GM18505 (cell line): ENCODE measurements at regions not wholly inside any gene's neighbourhood (a gene's known extent, or its start where the extent isn't known, plus 50 kb on each side); places are given as distances from the start of the nearest gene placed in this dataset.

Source experiments
- ATAC-seq: cut with Tn5 transposase; IDR thresholded peaks from one replicate; pipeline ENCODE4 v1.9.1; 2021; ENCODE audit not compliant: unreplicated experiment
- POLR2A ChIP-seq: IDR thresholded peaks from 4 replicates; pipeline ENCODE4 v1.6.1; 2011; ENCODE audit warnings: borderline replicate concordance; ENCODE audit not compliant: insufficient read depth, insufficient read length; ENCODE audit errors: extremely low read depth

DNA sequence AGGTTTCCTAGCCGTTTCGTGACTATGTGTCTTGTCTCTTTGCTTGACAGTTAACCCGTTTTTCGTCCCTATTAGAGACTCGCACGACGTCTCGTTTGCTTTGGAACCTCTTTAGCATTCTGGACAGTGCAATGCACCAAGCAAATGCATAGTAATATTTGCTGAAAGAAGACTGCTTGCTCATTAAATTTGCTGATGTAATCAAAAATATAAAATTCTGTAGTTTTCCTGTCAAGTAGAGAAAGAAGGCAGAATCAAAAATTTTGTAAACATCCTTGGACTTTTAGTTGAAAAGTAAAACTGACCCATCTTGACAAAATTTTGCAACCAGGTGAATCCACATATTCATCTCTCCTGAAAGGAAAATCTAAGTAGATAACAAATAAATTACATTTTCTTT lies 106.9 kb upstream of the RAPGEF2 start:
- no peak for TF ChIP-seq POLR2A
- no peak for ATAC-seq

DNA sequence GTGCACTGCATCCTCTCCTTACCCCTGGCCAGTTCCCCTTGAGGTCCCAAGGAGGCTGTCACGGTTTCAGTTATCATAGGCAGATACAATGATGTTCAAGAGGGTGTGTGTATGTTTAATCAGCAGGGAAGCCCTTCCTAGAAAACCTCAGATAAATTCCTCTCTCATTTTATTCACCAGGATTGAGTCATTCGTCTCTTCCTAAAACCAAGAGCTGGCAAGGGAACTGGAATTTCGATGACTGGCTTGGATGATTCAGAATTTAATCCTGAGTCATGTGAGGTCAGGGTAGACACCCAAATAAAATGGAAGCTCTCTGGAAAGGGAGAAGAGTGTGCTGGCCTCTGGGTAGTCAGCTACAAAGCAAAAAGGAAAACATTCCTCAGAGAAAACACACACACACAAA lies 106.2 kb upstream of the RAPGEF2 start:
- ATAC-seq = no peak
- TF ChIP-seq POLR2A = no peak

- TF ChIP-seq POLR2A = no peak
- ATAC-seq = no peak
These were observed 105.1 kb upstream of the RAPGEF2 start for GRCh38 chr4:158997660-158998349.

DNA sequence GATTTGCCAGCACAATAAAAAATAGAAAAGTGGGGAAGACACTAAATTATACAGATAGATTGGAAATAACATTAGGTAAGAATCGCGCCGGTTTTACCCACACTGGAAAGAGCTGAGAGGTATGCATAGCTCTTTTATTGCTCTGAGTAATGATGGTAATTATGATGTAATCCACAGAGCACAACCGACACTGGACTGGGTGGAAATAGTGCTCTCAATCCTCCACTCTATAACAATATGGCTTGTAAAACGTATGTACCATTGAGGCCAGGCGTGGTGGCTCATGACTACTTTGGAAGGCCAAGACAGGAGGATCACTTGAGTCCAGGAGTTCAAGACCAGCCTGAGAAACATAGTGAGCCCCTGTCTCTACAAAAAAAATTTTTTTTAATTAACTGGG lies 104.3 kb upstream of the RAPGEF2 start:
- no peak for ATAC-seq
- no peak for TF ChIP-seq POLR2A

DNA sequence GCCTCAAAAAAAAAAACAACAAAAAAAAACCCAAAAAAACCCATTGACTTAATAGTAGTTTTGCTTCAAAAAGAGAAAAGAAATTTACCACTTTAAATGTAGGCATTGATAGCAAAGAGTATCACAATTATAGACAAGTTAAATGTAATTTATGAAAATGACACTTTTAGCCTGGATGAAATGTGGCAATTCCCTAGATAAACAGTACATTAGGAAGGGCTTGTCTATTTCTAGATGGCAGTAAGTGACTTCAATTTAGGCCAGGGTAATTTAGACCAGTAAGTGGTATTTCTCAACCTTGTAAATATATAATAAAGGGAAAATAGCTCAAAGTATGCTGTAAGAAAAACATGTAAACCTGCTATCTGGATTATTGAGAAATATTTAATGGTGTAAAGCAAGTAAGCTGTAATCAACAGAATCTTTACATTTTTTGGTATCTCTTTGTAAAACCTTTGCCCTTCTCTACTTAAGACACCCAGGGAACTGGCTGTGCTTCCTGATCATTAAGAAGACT lies 103.7 kb upstream of the RAPGEF2 start:
- no peak for TF ChIP-seq POLR2A
- ATAC-seq = no peak

DNA sequence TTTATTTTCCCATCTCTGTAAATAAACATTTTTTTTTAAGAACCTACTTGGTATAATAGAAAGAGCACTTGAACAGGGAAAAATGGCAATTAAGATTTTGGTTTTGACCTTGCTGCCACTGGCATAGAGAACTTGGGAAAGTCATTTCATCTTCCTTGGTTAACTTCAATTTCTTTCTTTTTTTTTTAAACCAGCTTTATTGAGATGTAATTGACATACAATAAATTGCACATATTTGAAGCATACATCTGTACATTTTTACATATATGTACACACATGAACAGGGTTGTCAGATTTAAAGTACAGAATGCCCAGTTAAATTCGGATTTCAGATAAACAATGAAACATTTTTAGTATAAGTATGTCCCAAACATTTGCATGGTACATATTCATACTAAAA lies 103.0 kb upstream of the RAPGEF2 start:
- no peak for TF ChIP-seq POLR2A
- no peak for ATAC-seq

DNA sequence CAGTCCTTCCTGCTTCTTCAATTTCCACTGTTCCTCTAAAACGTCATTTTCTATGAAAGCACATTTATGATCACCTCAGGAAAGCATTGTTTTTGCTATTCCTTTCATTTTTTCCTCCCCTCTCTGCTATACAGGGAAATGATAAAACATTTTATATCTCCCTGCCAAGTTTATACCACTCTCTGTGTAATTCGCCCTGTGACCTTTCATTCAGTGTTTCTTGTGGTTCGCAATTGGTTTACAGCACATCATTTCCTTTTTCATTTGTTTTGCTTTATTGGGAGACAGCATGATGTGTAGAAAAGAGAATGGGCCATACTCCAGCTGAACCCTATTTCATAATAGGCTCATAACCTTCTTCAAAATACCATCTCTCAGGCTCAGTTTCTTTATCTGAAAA lies 99.9 kb upstream of the RAPGEF2 start:
- TF ChIP-seq POLR2A = no peak
- ATAC-seq = no peak

DNA sequence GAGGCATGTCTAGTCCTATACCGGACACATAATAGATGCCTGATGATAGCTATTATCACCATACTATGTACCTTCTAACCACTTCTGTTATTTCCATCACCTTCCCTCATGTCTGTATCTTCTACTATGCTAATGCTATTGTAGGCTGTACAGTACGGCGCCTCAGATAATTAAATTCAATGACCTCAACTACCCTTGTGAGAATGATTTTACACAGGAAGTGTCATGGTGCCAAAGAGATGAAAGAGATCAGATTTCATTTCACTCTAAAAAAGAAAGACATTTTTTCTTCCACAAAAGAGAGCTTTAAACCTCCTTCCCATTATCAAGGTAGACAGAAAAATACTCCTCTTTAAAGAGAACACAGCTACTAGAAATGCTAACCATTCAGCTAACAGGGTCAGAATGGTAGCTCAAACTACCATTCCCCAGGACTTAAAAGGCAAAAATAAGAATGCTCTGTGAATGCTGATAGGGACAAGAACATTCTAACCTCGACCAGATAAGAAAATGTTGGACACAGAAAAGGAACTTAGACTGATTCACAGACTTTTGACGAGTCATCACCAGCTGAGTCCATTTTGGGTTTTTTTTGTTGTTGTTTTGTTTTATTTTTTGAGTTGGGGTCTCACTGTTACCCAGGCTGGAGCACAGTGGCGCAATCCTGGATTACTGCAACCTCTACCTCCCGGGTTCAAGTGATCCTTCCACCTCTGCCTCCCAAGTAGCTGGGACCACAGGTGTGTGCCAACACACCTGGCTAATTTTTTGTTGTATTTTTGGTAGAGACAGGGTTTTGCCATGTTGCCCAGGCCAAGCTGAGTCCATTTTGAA lies 99.2 kb upstream of the RAPGEF2 start:
- ATAC-seq = no peak
- TF ChIP-seq POLR2A = no peak

DNA sequence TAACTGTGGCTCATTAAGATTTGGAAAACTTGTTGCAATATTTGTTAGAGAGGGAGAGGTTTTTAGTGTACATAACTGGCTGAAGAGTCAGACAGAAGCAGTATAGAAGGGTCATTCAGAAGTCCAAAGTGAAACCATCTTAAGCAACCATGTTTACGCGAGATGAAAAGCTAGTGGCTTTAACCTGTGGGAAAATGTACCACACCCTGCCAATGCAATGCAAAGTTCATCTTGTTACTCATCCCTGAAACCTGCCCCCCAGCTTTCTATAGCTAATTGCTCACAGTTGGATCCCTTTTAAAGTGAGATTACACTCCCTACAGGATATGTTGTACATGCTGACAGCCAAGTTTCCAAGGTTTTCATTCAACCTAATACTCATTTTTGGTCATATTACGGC lies 96.7 kb upstream of the RAPGEF2 start:
- TF ChIP-seq POLR2A = no peak
- no peak for ATAC-seq

DNA sequence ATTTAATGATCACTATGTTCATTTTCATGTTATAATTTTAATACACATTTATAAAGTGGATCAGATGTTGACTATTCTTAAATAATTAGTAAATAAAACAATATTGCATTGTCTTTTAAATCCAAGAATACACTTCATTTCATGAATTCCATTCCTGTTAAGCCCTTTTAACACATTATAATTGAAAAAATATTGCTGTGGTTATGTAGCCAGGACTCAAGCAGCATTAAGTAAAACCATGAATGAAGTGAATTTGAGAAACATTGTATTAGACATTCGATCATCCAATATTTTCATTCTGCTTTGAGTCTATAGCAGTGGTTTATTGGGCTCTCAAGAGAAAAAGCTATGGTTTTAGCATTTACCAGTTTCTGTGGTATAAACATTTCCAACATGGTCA lies 94.2 kb upstream of the RAPGEF2 start:
- ATAC-seq = no peak
- TF ChIP-seq POLR2A = no peak

GRCh38 chr4:159009521-159009920 lies 93.4 kb upstream of the RAPGEF2 start:
- no peak for TF ChIP-seq POLR2A
- no peak for ATAC-seq

DNA sequence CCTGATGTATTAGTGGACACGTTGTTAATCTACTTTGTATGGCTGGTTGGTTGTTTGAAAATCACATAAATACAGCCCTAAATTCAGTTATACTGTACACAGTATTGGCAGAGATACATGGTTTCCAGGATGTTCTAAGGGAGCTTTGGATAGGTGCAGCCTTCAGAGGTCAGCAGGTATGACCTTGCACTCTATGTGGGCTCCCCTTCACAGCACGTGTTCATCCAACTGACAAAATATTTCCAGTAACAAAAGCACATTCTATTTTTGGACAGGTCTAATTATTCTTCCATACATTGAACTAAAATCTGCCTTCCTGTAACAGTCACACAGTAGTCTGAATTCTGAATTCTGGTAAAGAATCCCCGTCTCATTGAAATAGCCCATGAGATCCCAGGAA lies 92.8 kb upstream of the RAPGEF2 start:
- ATAC-seq = no peak

GRCh38 chr4:159010563-159011260 lies 92.2 kb upstream of the RAPGEF2 start:
- ATAC-seq = no peak
- no peak for TF ChIP-seq POLR2A

More for the DNA sequence above, 92.8 kb upstream of the RAPGEF2 start:
- no peak for TF ChIP-seq POLR2A
